Trophoblast cell (in vitro differentiated cells and primary cell): ENCODE measurements at regions not wholly inside any gene's neighbourhood (a gene's known extent, or its start where the extent isn't known, plus 50 kb on each side); places are given as distances from the start of the nearest gene placed in this dataset.
A peak's percentile ranks its signal among the peaks of the same experiment; 100 is the strongest.

ENCODE experiments used
- DNase-seq, 2 donors: peaks; one replicate each; pipeline ENCODE4 v3.0.0-alpha.2; 2016
- H2AFZ ChIP-seq: 2 replicates; pipeline ENCODE4 v1.6.1; 2013; ENCODE audit warnings: low read length, moderate library complexity, mild to moderate bottlenecking; ENCODE audit not compliant: insufficient read depth, poor library complexity
- H2AK5ac ChIP-seq: 2 replicates; pipeline ENCODE4 v1.6.1; 2013; ENCODE audit warnings: mild to moderate bottlenecking, low read length
- H2BK120ac ChIP-seq: 2 replicates; pipeline ENCODE4 v1.6.1; 2013; ENCODE audit warnings: low read length, mild to moderate bottlenecking, moderate library complexity; ENCODE audit not compliant: insufficient read depth, poor library complexity
- H2BK12ac ChIP-seq: 2 replicates; pipeline ENCODE4 v1.6.1; 2013; ENCODE audit warnings: mild to moderate bottlenecking, low read length, moderate library complexity
- H2BK5ac ChIP-seq: 2 replicates; pipeline ENCODE4 v1.6.1; 2013; ENCODE audit warnings: low read length, low read depth, moderate library complexity, mild to moderate bottlenecking; ENCODE audit not compliant: poor library complexity
- H3K14ac ChIP-seq: 2 replicates; pipeline ENCODE4 v1.6.1; 2013; ENCODE audit warnings: mild to moderate bottlenecking, low read length
- H3K18ac ChIP-seq: 2 replicates; pipeline ENCODE4 v1.6.1; 2013; ENCODE audit warnings: mild to moderate bottlenecking, low read length
- H3K23ac ChIP-seq: 2 replicates; pipeline ENCODE4 v1.6.1; 2013; ENCODE audit warnings: low read length
- H3K27ac ChIP-seq: 2 replicates; pipeline ENCODE4 v1.5.1; 2013; ENCODE audit warnings: low read depth, mild to moderate bottlenecking, inconsistent platforms, low read length, moderate library complexity
- H3K27me3 ChIP-seq: 2 replicates; pipeline ENCODE4 v1.6.1; 2013; ENCODE audit warnings: inconsistent platforms, mild to moderate bottlenecking, low read length, moderate library complexity; ENCODE audit not compliant: insufficient read depth
- H3K36me3 ChIP-seq, 2 experiments: 1 replicate in 1 of 2; 2 replicates in 1 of 2; pipeline ENCODE4 v1.6.1; 2013; ENCODE audit warnings: low read length in 2 of 2, mild to moderate bottlenecking in 2 of 2, moderate library complexity in 1 of 2; ENCODE audit not compliant: insufficient read depth in 2 of 2, control insufficient read depth in 1 of 2
- H3K4ac ChIP-seq: 2 replicates; pipeline ENCODE4 v1.6.1; 2013; ENCODE audit warnings: low read depth, mild to moderate bottlenecking, low read length, moderate library complexity
- H3K4me1 ChIP-seq, 2 experiments: 1 replicate in 1 of 2; 2 replicates in 1 of 2; pipeline ENCODE4 v1.6.1; 2013; ENCODE audit warnings: low read length in 2 of 2, mild to moderate bottlenecking in 2 of 2, moderate library complexity in 1 of 2; ENCODE audit not compliant: insufficient read depth in 2 of 2, control insufficient read depth in 1 of 2
- H3K4me2 ChIP-seq: 2 replicates; pipeline ENCODE4 v1.6.1; 2013; ENCODE audit warnings: inconsistent platforms, mild to moderate bottlenecking, low read length, moderate library complexity
- H3K4me3 ChIP-seq: 2 replicates; pipeline ENCODE4 v1.5.1; 2013; ENCODE audit warnings: mild to moderate bottlenecking, low read depth, low read length, inconsistent platforms
- H3K79me1 ChIP-seq: one replicate; pipeline ENCODE4 v1.6.1; 2013; ENCODE audit warnings: low read length
- H3K79me2 ChIP-seq: 2 replicates; pipeline ENCODE4 v1.6.1; 2013; ENCODE audit warnings: low read length, mild to moderate bottlenecking; ENCODE audit not compliant: control insufficient read depth, insufficient read depth, poor library complexity
- H3K9ac ChIP-seq: 2 replicates; pipeline ENCODE4 v1.6.1; 2013; ENCODE audit warnings: mild to moderate bottlenecking, low read length
- H3K9me3 ChIP-seq: 2 replicates; pipeline ENCODE4 v1.6.1; 2013; ENCODE audit warnings: low read depth, mild to moderate bottlenecking, control low read depth, inconsistent platforms, low read length; ENCODE audit not compliant: insufficient read depth
- H4K12ac ChIP-seq: 2 replicates; pipeline ENCODE4 v1.6.1; 2013; ENCODE audit warnings: low read depth, mild to moderate bottlenecking, low read length, moderate library complexity
- H4K8ac ChIP-seq: 2 replicates; pipeline ENCODE4 v1.6.1; 2013; ENCODE audit warnings: low read depth, mild to moderate bottlenecking, low read length, moderate library complexity
- H4K91ac ChIP-seq: one replicate; pipeline ENCODE4 v1.6.1; 2013; ENCODE audit warnings: low read depth, mild to moderate bottlenecking, low read length, moderate library complexity
- WGBS: extraction: QIAGEN DNeasy Blood & Tissue Kit; methylation state at CpG from one replicate; pipeline ENCODE4 v1.1.7; 2013; ENCODE audit warnings: missing lambda C conversion rate; ENCODE audit not compliant: insufficient read length, insufficient coverage; ENCODE audit errors: extremely low coverage; 5-methylcytosine and 5-hydroxymethylcytosine counted together

- Histone ChIP-seq H3K9ac (no peak overlapping the region), H3K27ac (no peak overlapping the region), H4K8ac (no peak overlapping the region), H2AFZ (no peak overlapping the region), H3K27me3 (no peaks in the 10 kb centered on the region), H3K9me3 (no peaks in the 10 kb centered on the region), H3K18ac (no peak overlapping the region), H3K14ac (no peak overlapping the region), H2BK12ac (no peak overlapping the region), H2AK5ac (no peak overlapping the region), H3K4me1 (peaks cover 3 to 4% of the 10 kb centered on the region in 2 experiments), H4K91ac (no peak overlapping the region), H2BK5ac (no peak overlapping the region), H3K4me2 (no peak overlapping the region), H3K4me3 (no peak overlapping the region), H2BK120ac (no peak overlapping the region), H3K4ac (no peak overlapping the region), H4K12ac (no peak overlapping the region), H3K79me1 (peaks cover 4% of the 10 kb centered on the region), H3K36me3 (no peaks in the 10 kb centered on the region), H3K23ac (no peak overlapping the region), H3K79me2 (peaks cover 3% of the 10 kb centered on the region)
- WGBS: no CpG with 5 or more reads among the region's 5 CpGs
- DNase-seq: peak; percentile 45 to 85
Measured at GRCh38 chr20:53658322-53658721, 64.7 kb upstream of the ZNF217 start.

- Histone ChIP-seq H2AK5ac (no peak overlapping the region), H2BK120ac (peak overlapping the region; percentile 78), H4K91ac (peak overlapping the region; percentile 55), H4K12ac (no peak overlapping the region), H3K9ac (no peak overlapping the region), H3K18ac (no peak overlapping the region), H3K4me1 (peaks cover 3 to 4% of the 10 kb centered on the region in 2 experiments), H4K8ac (peak overlapping the region; percentile 48), H3K4ac (no peak overlapping the region), H3K36me3 (no peaks in the 10 kb centered on the region), H2BK5ac (no peak overlapping the region), H2AFZ (peak overlapping the region; percentile 43), H3K27me3 (no peaks in the 10 kb centered on the region), H3K4me2 (no peak overlapping the region), H3K4me3 (no peak overlapping the region), H3K9me3 (no peaks in the 10 kb centered on the region), H3K79me1 (peaks cover 6% of the 10 kb centered on the region), H3K79me2 (peaks cover 3% of the 10 kb centered on the region), H3K27ac (no peak overlapping the region), H2BK12ac (peak overlapping the region; percentile 11), H3K14ac (no peak overlapping the region), H3K23ac (no peak overlapping the region)
- DNase-seq: no peak
- WGBS: no CpG with 5 or more reads among the region's 1 CpG
Measured at GRCh38 chr20:53657732-53658131, 64.1 kb upstream of the ZNF217 start.

- Histone ChIP-seq H4K12ac (no peak overlapping the region), H4K91ac (no peak overlapping the region), H3K4me3 (no peak overlapping the region), H2BK12ac (no peak overlapping the region), H3K18ac (no peak overlapping the region), H2AFZ (no peak overlapping the region), H2BK120ac (no peak overlapping the region), H2BK5ac (no peak overlapping the region), H3K9ac (no peak overlapping the region), H3K36me3 (no peaks in the 10 kb centered on the region), H3K23ac (no peak overlapping the region), H3K4me1 (peaks cover 3 to 4% of the 10 kb centered on the region in 2 experiments), H3K4ac (no peak overlapping the region), H3K27me3 (no peaks in the 10 kb centered on the region), H3K14ac (no peak overlapping the region), H2AK5ac (no peak overlapping the region), H3K9me3 (no peaks in the 10 kb centered on the region), H3K4me2 (no peak overlapping the region), H3K79me1 (peaks cover 6% of the 10 kb centered on the region), H3K79me2 (peaks cover 3% of the 10 kb centered on the region), H3K27ac (no peak overlapping the region), H4K8ac (no peak overlapping the region)
- DNase-seq: peak in 1 of 2 donors; percentile 39
- no CpG with 5 or more reads among the region's 1 CpG for WGBS
Measured at GRCh38 chr20:53657279-53657678, 63.6 kb upstream of the ZNF217 start.

- H2BK12ac ChIP-seq: no peak overlapping the region
- no peak overlapping the region for H3K4ac ChIP-seq
- H3K23ac ChIP-seq: no peak overlapping the region
- no peak overlapping the region for H2AK5ac ChIP-seq
- H3K4me2 ChIP-seq: no peak overlapping the region
- no CpG with 5 or more reads among the region's 4 CpGs for WGBS
- H4K8ac ChIP-seq: no peak overlapping the region
- peak; percentile 35 to 63 for DNase-seq
- no peak overlapping the region for H4K91ac ChIP-seq
- H3K9me3 ChIP-seq: no peaks in the 10 kb centered on the region
- peak overlapping the region; percentile 64 for H3K27ac ChIP-seq
- no peak overlapping the region for H4K12ac ChIP-seq
- no peaks in the 10 kb centered on the region for H3K27me3 ChIP-seq
- H3K79me2 ChIP-seq: peaks cover 3% of the 10 kb centered on the region
- H3K14ac ChIP-seq: no peak overlapping the region
- no peak overlapping the region for H2AFZ ChIP-seq
- peaks cover 3 to 4% of the 10 kb centered on the region in 2 experiments for H3K4me1 ChIP-seq
- H3K18ac ChIP-seq: no peak overlapping the region
- no peaks in the 10 kb centered on the region for H3K36me3 ChIP-seq
- no peak overlapping the region for H2BK120ac ChIP-seq
- H2BK5ac ChIP-seq: peak overlapping the region; percentile 57
- no peak overlapping the region for H3K9ac ChIP-seq
- H3K79me1 ChIP-seq: peaks cover 6% of the 10 kb centered on the region
- no peak overlapping the region for H3K4me3 ChIP-seq
Measured at GRCh38 chr20:53656293-53657202, 62.9 kb upstream of the ZNF217 start.
